ENCODE measurements at regions not wholly inside any gene's neighbourhood (a gene's known extent, or its start where the extent isn't known, plus 50 kb on each side); places are given as distances from the start of the nearest gene placed in this dataset.

- TF ChIP-seq POLR2A (IDR thresholded peaks at IDR 0.05): no peak
- TF ChIP-seq, protein P1, sequence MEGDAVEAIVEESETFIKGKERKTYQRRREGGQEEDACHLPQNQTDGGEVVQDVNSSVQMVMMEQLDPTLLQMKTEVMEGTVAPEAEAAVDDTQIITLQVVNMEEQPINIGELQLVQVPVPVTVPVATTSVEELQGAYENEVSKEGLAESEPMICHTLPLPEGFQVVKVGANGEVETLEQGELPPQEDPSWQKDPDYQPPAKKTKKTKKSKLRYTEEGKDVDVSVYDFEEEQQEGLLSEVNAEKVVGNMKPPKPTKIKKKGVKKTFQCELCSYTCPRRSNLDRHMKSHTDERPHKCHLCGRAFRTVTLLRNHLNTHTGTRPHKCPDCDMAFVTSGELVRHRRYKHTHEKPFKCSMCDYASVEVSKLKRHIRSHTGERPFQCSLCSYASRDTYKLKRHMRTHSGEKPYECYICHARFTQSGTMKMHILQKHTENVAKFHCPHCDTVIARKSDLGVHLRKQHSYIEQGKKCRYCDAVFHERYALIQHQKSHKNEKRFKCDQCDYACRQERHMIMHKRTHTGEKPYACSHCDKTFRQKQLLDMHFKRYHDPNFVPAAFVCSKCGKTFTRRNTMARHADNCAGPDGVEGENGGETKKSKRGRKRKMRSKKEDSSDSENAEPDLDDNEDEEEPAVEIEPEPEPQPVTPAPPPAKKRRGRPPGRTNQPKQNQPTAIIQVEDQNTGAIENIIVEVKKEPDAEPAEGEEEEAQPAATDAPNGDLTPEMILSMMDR (IDR thresholded peaks at IDR 0.05): no peak
Measured at GRCh38 chr2:204315236-204315662, 230.0 kb upstream of the PARD3B start.
